22Rv1 (cell line): ENCODE measurements at regions not wholly inside any gene's neighbourhood (a gene's known extent, or its start where the extent isn't known, plus 50 kb on each side); places are given as distances from the start of the nearest gene placed in this dataset.

Source experiments
- CTCF ChIP-seq: fragments of 450-650 bp; IDR thresholded peaks from 2 replicates; pipeline ENCODE4 v1.5.1; 2017; ENCODE audit warnings: mild to moderate bottlenecking
- ZFX ChIP-seq: fragments of 450-650 bp; IDR thresholded peaks from 2 replicates; pipeline ENCODE4 v1.6.1; 2017; ENCODE audit warnings: antibody characterized with exemption, borderline replicate concordance

GRCh38 chr3:95289295-95289694 lies 1226.4 kb downstream of the NSUN3 start:
- TF ChIP-seq CTCF (no peak), ZFX (no peak)
